WERI-Rb-1 (cell line): ENCODE measurements at regions not wholly inside any gene's neighbourhood (a gene's known extent, or its start where the extent isn't known, plus 50 kb on each side); places are given as distances from the start of the nearest gene placed in this dataset.

Experiments used
- DNase-seq: peaks from one replicate; pipeline ENCODE4 v3.0.0-alpha.2; 2020
- H3K27ac ChIP-seq: fragments of 250-450 bp; sonication (Bioruptor Pico); 2 replicates; pipeline ENCODE4 v1.5.1; 2020; ENCODE audit warnings: mild to moderate bottlenecking, moderate library complexity
- H3K27me3 ChIP-seq: fragments of 250-450 bp; sonication (Bioruptor Pico); 2 replicates; pipeline ENCODE4 v1.5.1; 2021; ENCODE audit warnings: mild to moderate bottlenecking, low read depth, moderate library complexity; ENCODE audit not compliant: insufficient read depth, severe bottlenecking
- H3K36me3 ChIP-seq: fragments of 250-450 bp; sonication (Bioruptor Pico); 2 replicates; pipeline ENCODE4 v1.5.1; 2020; ENCODE audit warnings: mild to moderate bottlenecking, moderate library complexity
- H3K4me3 ChIP-seq: 2 replicates; pipeline ENCODE4 v1.5.1; 2011; ENCODE audit warnings: low read depth, mild to moderate bottlenecking, control low read depth, low read length
- H3K9me3 ChIP-seq: fragments of 250-450 bp; sonication (Bioruptor Pico); 2 replicates; pipeline ENCODE4 v1.5.1; 2021; ENCODE audit warnings: mild to moderate bottlenecking, moderate library complexity; ENCODE audit not compliant: severe bottlenecking
- TF ChIP-seq, protein P1 (sequence below): IDR thresholded peaks from 2 replicates; pipeline ENCODE4 v1.5.1; 2011; ENCODE audit warnings: low read depth, mild to moderate bottlenecking, control low read depth, inconsistent platforms, low read length

DNA sequence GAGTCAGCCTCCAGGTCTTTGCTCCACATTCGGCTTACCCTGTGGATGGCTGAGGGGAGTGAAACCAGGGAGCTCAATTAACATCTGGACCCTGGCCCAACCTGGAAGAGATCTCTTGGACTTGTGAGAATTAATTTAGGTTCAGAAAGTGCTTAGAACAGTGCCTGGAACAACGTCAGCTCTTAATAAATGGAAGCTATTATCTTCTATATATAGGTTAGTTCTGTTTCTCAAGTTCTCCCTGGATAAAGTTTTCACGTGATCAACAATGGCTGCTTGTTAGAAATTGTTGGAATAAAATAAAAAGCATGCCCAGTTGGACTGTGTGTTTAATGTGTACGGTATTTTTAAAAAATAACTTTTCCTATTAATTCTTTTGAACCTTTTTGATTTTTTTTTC is 80.8 kb downstream of the TRIML1 start:
- TF ChIP-seq, protein P1, sequence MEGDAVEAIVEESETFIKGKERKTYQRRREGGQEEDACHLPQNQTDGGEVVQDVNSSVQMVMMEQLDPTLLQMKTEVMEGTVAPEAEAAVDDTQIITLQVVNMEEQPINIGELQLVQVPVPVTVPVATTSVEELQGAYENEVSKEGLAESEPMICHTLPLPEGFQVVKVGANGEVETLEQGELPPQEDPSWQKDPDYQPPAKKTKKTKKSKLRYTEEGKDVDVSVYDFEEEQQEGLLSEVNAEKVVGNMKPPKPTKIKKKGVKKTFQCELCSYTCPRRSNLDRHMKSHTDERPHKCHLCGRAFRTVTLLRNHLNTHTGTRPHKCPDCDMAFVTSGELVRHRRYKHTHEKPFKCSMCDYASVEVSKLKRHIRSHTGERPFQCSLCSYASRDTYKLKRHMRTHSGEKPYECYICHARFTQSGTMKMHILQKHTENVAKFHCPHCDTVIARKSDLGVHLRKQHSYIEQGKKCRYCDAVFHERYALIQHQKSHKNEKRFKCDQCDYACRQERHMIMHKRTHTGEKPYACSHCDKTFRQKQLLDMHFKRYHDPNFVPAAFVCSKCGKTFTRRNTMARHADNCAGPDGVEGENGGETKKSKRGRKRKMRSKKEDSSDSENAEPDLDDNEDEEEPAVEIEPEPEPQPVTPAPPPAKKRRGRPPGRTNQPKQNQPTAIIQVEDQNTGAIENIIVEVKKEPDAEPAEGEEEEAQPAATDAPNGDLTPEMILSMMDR: no peak
- DNase-seq: no peak
- no peak overlapping the region for H3K27ac ChIP-seq
- H3K9me3 ChIP-seq: peaks cover 12% of the 10 kb centered on the region
- peaks cover 89% of the 10 kb centered on the region for H3K27me3 ChIP-seq
- H3K36me3 ChIP-seq: no peaks in the 10 kb centered on the region
- no peak overlapping the region for H3K4me3 ChIP-seq

DNA sequence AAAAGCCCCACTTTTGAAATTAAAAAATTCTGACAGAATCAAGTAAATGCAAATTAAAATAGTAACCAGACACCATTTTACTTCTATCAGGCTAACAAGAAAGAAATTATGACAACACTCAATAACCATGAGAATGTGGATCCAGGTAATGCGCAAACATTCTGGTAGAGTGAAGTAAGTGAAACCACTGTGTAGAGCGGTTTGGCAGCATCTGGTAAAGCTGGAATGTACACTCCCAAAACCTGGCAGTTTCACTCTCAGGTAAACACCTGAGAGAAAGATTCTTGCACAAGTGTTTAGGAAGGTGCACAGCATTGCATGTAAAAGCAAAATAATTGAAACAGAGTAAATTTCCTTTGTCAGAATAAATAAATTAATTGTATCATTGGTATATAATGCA is 81.8 kb downstream of the TRIML1 start:
- Histone ChIP-seq H3K36me3 (no peaks in the 10 kb centered on the region), H3K27me3 (peaks cover 92% of the 10 kb centered on the region), H3K9me3 (peaks cover 12% of the 10 kb centered on the region), H3K27ac (no peak overlapping the region), H3K4me3 (no peak overlapping the region)
- TF ChIP-seq, protein P1: no peak
- no peak for DNase-seq

DNA sequence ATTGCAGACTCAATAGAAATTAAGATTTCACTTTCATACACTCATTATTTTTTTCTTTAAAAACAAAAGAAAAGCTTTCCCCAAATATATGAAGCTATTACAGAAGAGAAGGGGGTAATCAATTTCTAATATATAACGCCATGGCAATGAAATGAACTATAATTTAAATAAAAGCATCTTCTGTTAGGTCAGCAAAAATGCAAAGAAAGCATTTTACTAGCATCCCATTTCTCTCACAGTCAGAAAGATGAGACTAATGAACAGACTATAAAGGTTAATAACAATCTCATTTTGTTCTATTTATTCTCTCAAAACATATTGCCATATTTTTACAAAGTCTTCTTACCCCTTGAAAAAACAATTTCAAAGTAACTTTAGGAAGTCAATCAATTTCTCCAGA is 89.0 kb downstream of the TRIML1 start:
- DNase-seq: no peak
- Histone ChIP-seq H3K27me3 (peaks cover 85% of the 10 kb centered on the region), H3K36me3 (no peaks in the 10 kb centered on the region), H3K4me3 (no peak overlapping the region), H3K9me3 (no peaks in the 10 kb centered on the region), H3K27ac (no peak overlapping the region)
- TF ChIP-seq, protein P1: no peak

DNA sequence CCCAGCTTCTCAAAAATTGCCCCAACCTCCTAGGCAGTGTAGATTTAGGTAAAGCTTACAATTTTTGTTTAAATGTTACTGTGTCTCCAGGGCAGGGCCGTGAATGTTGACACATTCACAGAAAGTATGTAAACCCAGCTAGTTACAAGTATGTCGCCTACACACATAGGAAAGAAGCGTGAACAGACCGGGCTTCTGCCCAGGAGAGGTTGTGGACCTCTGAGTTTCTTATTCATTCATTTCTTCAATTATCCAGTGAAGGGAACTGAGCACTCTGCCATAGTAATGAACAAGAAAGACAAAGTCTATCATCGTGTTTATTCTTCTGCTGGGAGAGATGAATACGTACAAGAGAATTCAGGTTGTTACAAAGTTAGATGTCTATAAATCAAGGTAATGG is 93.2 kb downstream of the TRIML1 start:
- Histone ChIP-seq H3K9me3 (no peaks in the 10 kb centered on the region), H3K36me3 (no peaks in the 10 kb centered on the region), H3K27me3 (peaks cover 85% of the 10 kb centered on the region), H3K27ac (no peak overlapping the region), H3K4me3 (no peak overlapping the region)
- TF ChIP-seq, protein P1: no peak
- DNase-seq: no peak

DNA sequence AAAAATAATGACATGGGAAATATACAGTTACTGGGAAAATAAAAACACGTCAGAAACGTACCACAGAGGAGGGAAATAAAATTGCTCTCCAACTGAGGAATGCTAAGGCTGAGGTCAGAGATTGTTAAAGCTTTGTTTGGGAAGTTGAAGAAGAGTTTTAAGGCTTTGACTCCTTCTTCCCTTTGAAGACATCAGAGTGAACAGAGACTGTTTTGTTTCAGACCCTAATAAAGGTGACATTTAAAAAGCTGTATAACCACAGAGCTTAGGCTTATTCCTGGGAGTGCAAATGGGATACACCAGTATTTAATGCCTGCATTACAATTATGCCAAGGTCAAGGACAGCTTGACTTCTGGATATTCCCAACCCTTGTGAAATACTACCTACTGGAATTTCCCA is 102.8 kb downstream of the TRIML1 start:
- no peak for DNase-seq
- TF ChIP-seq, protein P1: no peak
- no peaks in the 10 kb centered on the region for H3K9me3 ChIP-seq

DNA sequence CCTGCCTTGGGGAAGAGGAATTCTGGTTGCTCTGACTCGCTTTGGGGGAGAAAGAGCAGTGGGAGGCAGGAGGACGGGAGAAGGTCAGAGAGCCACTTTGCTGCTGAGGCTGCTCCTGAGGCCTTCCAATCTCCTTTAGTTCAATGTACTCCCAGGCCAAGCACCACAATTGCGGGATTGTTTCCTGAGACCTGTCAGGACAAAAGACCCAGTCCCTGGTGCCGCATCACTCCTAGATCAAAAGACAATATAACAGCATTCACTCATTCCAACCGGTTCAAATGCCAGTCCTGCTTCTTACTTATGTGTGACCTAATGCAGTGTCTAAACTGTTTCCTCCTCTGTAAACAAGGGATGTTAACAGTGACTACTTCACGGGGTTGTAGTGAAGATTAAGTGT is 106.4 kb downstream of the TRIML1 start:
- TF ChIP-seq, protein P1: no peak
- Histone ChIP-seq H3K27ac (no peak overlapping the region), H3K27me3 (peaks cover 94% of the 10 kb centered on the region), H3K4me3 (no peak overlapping the region), H3K9me3 (no peaks in the 10 kb centered on the region), H3K36me3 (no peaks in the 10 kb centered on the region)
- no peak for DNase-seq

More for the DNA sequence above, 102.8 kb downstream of the TRIML1 start:
- Histone ChIP-seq H3K27me3 (peaks cover 96% of the 10 kb centered on the region), H3K4me3 (no peak overlapping the region), H3K36me3 (no peaks in the 10 kb centered on the region), H3K27ac (no peak overlapping the region)
